GM18502 (cell line): ENCODE measurements at regions not wholly inside any gene's neighbourhood (a gene's known extent, or its start where the extent isn't known, plus 50 kb on each side); places are given as distances from the start of the nearest gene placed in this dataset.

ENCODE experiments used
- ATAC-seq: cut with Tn5 transposase; IDR thresholded peaks from one replicate; pipeline ENCODE4 v1.9.1; 2021; ENCODE audit warnings: mild to moderate bottlenecking; ENCODE audit not compliant: unreplicated experiment, poor library complexity

- no peak for ATAC-seq
These were observed 195.3 kb upstream of the PLSCR5 start for GRCh38 chr3:146800484-146800883.

- ATAC-seq: no peak
These were observed 190.9 kb upstream of the PLSCR5 start for GRCh38 chr3:146796078-146796477.

- no peak for ATAC-seq
These were observed 178.3 kb upstream of the PLSCR5 start for GRCh38 chr3:146783446-146783845.

- ATAC-seq: no peak
These were observed 176.5 kb upstream of the PLSCR5 start for GRCh38 chr3:146781606-146782005.

GRCh38 chr3:146781059-146781458, 175.9 kb upstream of the PLSCR5 start:
- ATAC-seq: no peak

GRCh38 chr3:146780251-146780650, 175.1 kb upstream of the PLSCR5 start:
- no peak for ATAC-seq

- ATAC-seq: no peak
These were observed 172.8 kb upstream of the PLSCR5 start for GRCh38 chr3:146777941-146778340.

- no peak for ATAC-seq
These were observed 167.1 kb upstream of the PLSCR5 start for GRCh38 chr3:146772211-146772743.

GRCh38 chr3:146770881-146771280, 165.7 kb upstream of the PLSCR5 start:
- ATAC-seq: no peak

- ATAC-seq: no peak
These were observed 165.2 kb upstream of the PLSCR5 start for GRCh38 chr3:146770301-146770700.

- no peak for ATAC-seq
These were observed 152.6 kb upstream of the PLSCR5 start for GRCh38 chr3:146757759-146758158.

GRCh38 chr3:146750196-146750595, 145.1 kb upstream of the PLSCR5 start:
- no peak for ATAC-seq

- ATAC-seq: no peak
These were observed 142.8 kb upstream of the PLSCR5 start for GRCh38 chr3:146747928-146748327.

GRCh38 chr3:146747051-146747450, 141.9 kb upstream of the PLSCR5 start:
- ATAC-seq: no peak

- no peak for ATAC-seq
These were observed 141.0 kb upstream of the PLSCR5 start for GRCh38 chr3:146746190-146746589.

- ATAC-seq: peak; percentile 46
These were observed 134.1 kb upstream of the PLSCR5 start for GRCh38 chr3:146739203-146739671.

GRCh38 chr3:146732325-146732724, 127.2 kb upstream of the PLSCR5 start:
- no peak for ATAC-seq

GRCh38 chr3:146715170-146715569, 110.0 kb upstream of the PLSCR5 start:
- no peak for ATAC-seq

GRCh38 chr3:146712806-146713205, 107.7 kb upstream of the PLSCR5 start:
- no peak for ATAC-seq

- ATAC-seq: no peak
These were observed 104.8 kb upstream of the PLSCR5 start for GRCh38 chr3:146709969-146710368.

GRCh38 chr3:146705225-146705624, 100.1 kb upstream of the PLSCR5 start:
- ATAC-seq: peak; percentile 95

- ATAC-seq: no peak
These were observed 97.1 kb upstream of the PLSCR5 start for GRCh38 chr3:146702237-146702636.

GRCh38 chr3:146701246-146701645, 96.1 kb upstream of the PLSCR5 start:
- no peak for ATAC-seq
